ENCODE measurements at regions not wholly inside any gene's neighbourhood (a gene's known extent, or its start where the extent isn't known, plus 50 kb on each side); places are given as distances from the start of the nearest gene placed in this dataset.
"Not testable (repeated sequence)": the region's sequence is repeated elsewhere in the genome, so short reads cannot be mapped to it uniquely, and the experiment has no call there.

GRCh38 chr5:83800201-83800600 lies 79.5 kb upstream of the HAPLN1 start:
- BruUV-seq (replicated peaks): no TSS peak
- Histone ChIP-seq H3K4me3 (ENCODE audit: low read depth, low read length) (no peak overlapping the region), H3K27me3 (replicated peaks; ENCODE audit: control insufficient read depth, insufficient read depth, low read length) (no peaks in the 10 kb centered on the region), H3K36me3 (ENCODE audit: control insufficient read depth, insufficient read depth, low read length) (no peaks in the 10 kb centered on the region; the same call in 1 of the 2 replicates), H3K4me1 (peaks cover 10% of the 10 kb centered on the region), H3K9me3 (no peaks in the 10 kb centered on the region)
- intact Hi-C loops (cut with micrococcal nuclease; ENCODE audit: unreplicated experiment): loop anchor here (5.0 kb wide), 1 partner anchor 78 kb away; the partner anchor contains the start of gene HAPLN1
- Mint-ChIP-seq H3K4me1 (ENCODE audit: low read depth, unreplicated experiment) (no peaks in the 10 kb centered on the region), H3K4me3 (ENCODE audit: unreplicated experiment) (peak overlapping the region; percentile 87), H3K27me3 (ENCODE audit: insufficient read depth, unreplicated experiment) (no peaks in the 10 kb centered on the region), H3K9me3 (ENCODE audit: unreplicated experiment) (peaks cover 10% of the 10 kb centered on the region), H3K27ac (ENCODE audit: unreplicated experiment) (no peak overlapping the region), H3K36me3 (ENCODE audit: insufficient read depth, unreplicated experiment) (no peaks in the 10 kb centered on the region)
- TF ChIP-seq CTCF (IDR thresholded peaks at IDR 0.05; ENCODE audit: insufficient read depth in 1 of 2, low read depth in 1 of 2, low read length in 1 of 2, severe bottlenecking in 1 of 2, unreplicated experiment in 1 of 2): no peak
- no peak for DNase-seq
- CTCF ChIA-PET: no interaction called here
- POLR2A ChIA-PET: no interaction called here

- POLR2A ChIA-PET; H3K36me3 ChIP-seq (ENCODE audit: control insufficient read depth, insufficient read depth, low read length); H3K27me3 Mint-ChIP-seq (ENCODE audit: insufficient read depth, unreplicated experiment); intact Hi-C loops (cut with micrococcal nuclease; ENCODE audit: unreplicated experiment); H3K9me3 ChIP-seq; BruUV-seq (replicated peaks); H3K36me3 Mint-ChIP-seq (ENCODE audit: insufficient read depth, unreplicated experiment); H3K27me3 ChIP-seq (replicated peaks; ENCODE audit: control insufficient read depth, insufficient read depth, low read length); H3K9me3 Mint-ChIP-seq (ENCODE audit: unreplicated experiment); H3K4me1 Mint-ChIP-seq (ENCODE audit: low read depth, unreplicated experiment): not testable (repeated sequence)
- CTCF ChIA-PET: interaction anchor here (0.6 kb wide), 1 partner anchor 166 kb away, joined by 3 read pairs; no protein-coding TSS in a partner anchor
- Histone ChIP-seq H3K4me3 (ENCODE audit: low read depth, low read length) (peak overlapping the region; percentile 43), H3K4me1 (peaks cover 10% of the 10 kb centered on the region)
- peak; percentile 59 to 66 for DNase-seq
- peak overlapping the region; percentile 89 for H3K27ac Mint-ChIP-seq (ENCODE audit: unreplicated experiment)
- peak overlapping the region; percentile 87 for H3K4me3 Mint-ChIP-seq (ENCODE audit: unreplicated experiment)
Observed at GRCh38 chr5:83799020-83799419, 78.4 kb upstream of the HAPLN1 start.

GRCh38 chr5:83789371-83789770 lies 68.7 kb upstream of the HAPLN1 start:
- ChIA-PET POLR2A (no interaction called here), CTCF (no interaction called here)
- Histone ChIP-seq H3K36me3 (ENCODE audit: control insufficient read depth, insufficient read depth, low read length) (no peaks in the 10 kb centered on the region), H3K4me3 (ENCODE audit: low read depth, low read length) (no peak overlapping the region), H3K9me3 (no peaks in the 10 kb centered on the region), H3K4me1 (peaks cover 13% of the 10 kb centered on the region; the same call in 1 of the 2 replicates), H3K27me3 (replicated peaks; ENCODE audit: control insufficient read depth, insufficient read depth, low read length) (no peaks in the 10 kb centered on the region)
- Mint-ChIP-seq H3K9me3 (ENCODE audit: unreplicated experiment) (peaks cover 8% of the 10 kb centered on the region), H3K36me3 (ENCODE audit: insufficient read depth, unreplicated experiment) (no peaks in the 10 kb centered on the region), H3K4me1 (ENCODE audit: low read depth, unreplicated experiment) (peaks cover 17% of the 10 kb centered on the region), H3K27ac (ENCODE audit: unreplicated experiment) (no peak overlapping the region), H3K27me3 (ENCODE audit: insufficient read depth, unreplicated experiment) (no peaks in the 10 kb centered on the region), H3K4me3 (ENCODE audit: unreplicated experiment) (no peak overlapping the region)
- intact Hi-C loops (cut with micrococcal nuclease; ENCODE audit: unreplicated experiment): no loop called here
- BruUV-seq (replicated peaks): no TSS peak
- TF ChIP-seq CTCF (IDR thresholded peaks at IDR 0.05; ENCODE audit: insufficient read depth in 1 of 2, low read depth in 1 of 2, low read length in 1 of 2, severe bottlenecking in 1 of 2, unreplicated experiment in 1 of 2): no peak
- no peak for DNase-seq

GRCh38 chr5:83787631-83788030 lies 67.0 kb upstream of the HAPLN1 start:
- peaks cover 13% of the 10 kb centered on the region; the same call in 1 of the 2 replicates for H3K4me1 ChIP-seq
- peaks cover 8% of the 10 kb centered on the region for H3K9me3 Mint-ChIP-seq (ENCODE audit: unreplicated experiment)
- no peaks in the 10 kb centered on the region for H3K27me3 ChIP-seq (replicated peaks; ENCODE audit: control insufficient read depth, insufficient read depth, low read length)
- POLR2A ChIA-PET: no interaction called here
- TF ChIP-seq CTCF (IDR thresholded peaks at IDR 0.05; ENCODE audit: insufficient read depth in 1 of 2, low read depth in 1 of 2, low read length in 1 of 2, severe bottlenecking in 1 of 2, unreplicated experiment in 1 of 2): no peak
- no peaks in the 10 kb centered on the region for H3K9me3 ChIP-seq
- H3K27ac Mint-ChIP-seq (ENCODE audit: unreplicated experiment): no peak overlapping the region
- CTCF ChIA-PET: no interaction called here
- H3K36me3 ChIP-seq (ENCODE audit: control insufficient read depth, insufficient read depth, low read length): no peaks in the 10 kb centered on the region
- BruUV-seq (replicated peaks): no TSS peak
- no peak for DNase-seq
- peaks cover 17% of the 10 kb centered on the region for H3K4me1 Mint-ChIP-seq (ENCODE audit: low read depth, unreplicated experiment)
- no peaks in the 10 kb centered on the region for H3K27me3 Mint-ChIP-seq (ENCODE audit: insufficient read depth, unreplicated experiment)
- H3K4me3 ChIP-seq (ENCODE audit: low read depth, low read length): no peak overlapping the region
- H3K36me3 Mint-ChIP-seq (ENCODE audit: insufficient read depth, unreplicated experiment): no peaks in the 10 kb centered on the region
- intact Hi-C loops (cut with micrococcal nuclease; ENCODE audit: unreplicated experiment): no loop called here
- no peak overlapping the region for H3K4me3 Mint-ChIP-seq (ENCODE audit: unreplicated experiment)

Measured in Caco-2 (cell line).